Activated naive CD4-positive, alpha-beta T cell treated with anti-CD3 and anti-CD28 coated beads for 36 hours (primary cell): ENCODE measurements at regions not wholly inside any gene's neighbourhood (a gene's known extent, or its start where the extent isn't known, plus 50 kb on each side); places are given as distances from the start of the nearest gene placed in this dataset.

Experiments used
- CTCF ChIA-PET: fragments of 350-600 bp; sonication (Branson Sonifier 250); formaldehyde crosslinking; loops from one replicate; lab custom pipeline; 2021; ENCODE audit warnings: antibody characterized with exemption; lab: Charles Lee
- DNase-seq: peaks from one replicate; pipeline ENCODE4 v3.0.0-alpha.2; 2020
- H3K27ac Mint-ChIP-seq: one replicate; pipeline ENCODE4 v1.8.0; 2021; ENCODE audit warnings: mild to moderate bottlenecking, mixed read lengths
- H3K27me3 Mint-ChIP-seq: one replicate; pipeline ENCODE4 v1.8.0; 2021; ENCODE audit warnings: low read depth, mixed read lengths
- H3K36me3 Mint-ChIP-seq: one replicate; pipeline ENCODE4 v1.8.0; 2021; ENCODE audit warnings: low read depth, mixed read lengths
- H3K4me1 Mint-ChIP-seq: one replicate; pipeline ENCODE4 v1.8.0; 2021; ENCODE audit warnings: low read depth, mixed read lengths
- H3K4me3 Mint-ChIP-seq: one replicate; pipeline ENCODE4 v1.8.0; 2021; ENCODE audit warnings: mild to moderate bottlenecking, moderate library complexity, mixed read lengths
- H3K9me3 Mint-ChIP-seq: one replicate; pipeline ENCODE4 v1.8.0; 2021; ENCODE audit warnings: mixed read lengths
- intact Hi-C: fragments of 100-400 bp; cut with micrococcal nuclease; formaldehyde crosslinking; loops from one replicate; pipeline ENCODE4 v1.15.1; 2023

DNA sequence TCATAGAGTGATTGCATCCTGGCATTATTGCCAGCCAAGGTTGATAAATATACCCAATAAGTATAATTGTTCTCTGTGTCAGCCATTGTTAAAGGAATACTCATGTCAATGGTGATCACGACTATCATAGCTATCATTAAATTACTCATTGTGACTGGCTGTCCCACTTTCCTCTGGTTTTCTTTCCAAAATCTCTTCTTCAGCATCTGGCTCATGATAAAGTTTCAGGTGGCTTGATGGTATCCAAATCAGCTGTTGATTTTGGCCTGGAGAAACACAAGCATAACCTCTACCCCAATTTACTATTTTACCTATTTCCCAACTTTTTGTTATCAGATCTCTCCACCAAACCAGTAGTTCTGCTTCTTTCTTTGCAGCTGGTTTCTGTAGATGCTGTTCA, 67.1 kb upstream of the SPIN2A start:
- CTCF ChIA-PET = no interaction called here

GRCh38 chrX:57211906-57212305, 74.6 kb upstream of the FAAH2 start:
- peaks cover 14% of the 10 kb centered on the region for H3K36me3 Mint-ChIP-seq
- H3K4me3 Mint-ChIP-seq = no peak overlapping the region
- DNase-seq = no peak
- intact Hi-C loops = no loop called here
- no peaks in the 10 kb centered on the region for H3K4me1 Mint-ChIP-seq
- H3K9me3 Mint-ChIP-seq = peaks cover 11% of the 10 kb centered on the region
- CTCF ChIA-PET = no interaction called here
- no peaks in the 10 kb centered on the region for H3K27me3 Mint-ChIP-seq
- no peak overlapping the region for H3K27ac Mint-ChIP-seq

More for the DNA sequence above, 67.1 kb upstream of the SPIN2A start:
- no peak for DNase-seq
- H3K27ac Mint-ChIP-seq = no peak overlapping the region
- no peaks in the 10 kb centered on the region for H3K4me1 Mint-ChIP-seq
- H3K36me3 Mint-ChIP-seq = no peaks in the 10 kb centered on the region
- no peaks in the 10 kb centered on the region for H3K27me3 Mint-ChIP-seq
- peaks cover 3% of the 10 kb centered on the region for H3K9me3 Mint-ChIP-seq
- intact Hi-C loops = no loop called here
- no peak overlapping the region for H3K4me3 Mint-ChIP-seq

GRCh38 chrX:57227691-57228090, 58.8 kb upstream of the FAAH2 start:
- peak; percentile 5 for DNase-seq
- CTCF ChIA-PET = no interaction called here
- Mint-ChIP-seq H3K36me3 (peaks cover 16% of the 10 kb centered on the region), H3K27ac (no peak overlapping the region), H3K27me3 (no peaks in the 10 kb centered on the region), H3K9me3 (peaks cover 7% of the 10 kb centered on the region), H3K4me3 (no peak overlapping the region), H3K4me1 (no peaks in the 10 kb centered on the region)
- intact Hi-C loops = no loop called here

GRCh38 chrX:57232658-57233360, 53.7 kb upstream of the FAAH2 start:
- Mint-ChIP-seq H3K27ac (no peak overlapping the region), H3K4me3 (no peak overlapping the region), H3K4me1 (no peaks in the 10 kb centered on the region), H3K27me3 (no peaks in the 10 kb centered on the region), H3K9me3 (no peaks in the 10 kb centered on the region), H3K36me3 (peaks cover 7% of the 10 kb centered on the region)
- DNase-seq = no peak
- CTCF ChIA-PET = no interaction called here
- intact Hi-C loops = no loop called here
